Right kidney (tissue), 1 donor: ENCODE measurements at regions not wholly inside any gene's neighbourhood (a gene's known extent, or its start where the extent isn't known, plus 50 kb on each side); places are given as distances from the start of the nearest gene placed in this dataset.
"Not testable (repeated sequence)": the region's sequence is repeated elsewhere in the genome, so short reads cannot be mapped to it uniquely, and the experiment has no call there.

Experiments
- DNase-seq: peaks from one replicate; pipeline ENCODE4 v3.0.0-alpha.2; 2016

DNA sequence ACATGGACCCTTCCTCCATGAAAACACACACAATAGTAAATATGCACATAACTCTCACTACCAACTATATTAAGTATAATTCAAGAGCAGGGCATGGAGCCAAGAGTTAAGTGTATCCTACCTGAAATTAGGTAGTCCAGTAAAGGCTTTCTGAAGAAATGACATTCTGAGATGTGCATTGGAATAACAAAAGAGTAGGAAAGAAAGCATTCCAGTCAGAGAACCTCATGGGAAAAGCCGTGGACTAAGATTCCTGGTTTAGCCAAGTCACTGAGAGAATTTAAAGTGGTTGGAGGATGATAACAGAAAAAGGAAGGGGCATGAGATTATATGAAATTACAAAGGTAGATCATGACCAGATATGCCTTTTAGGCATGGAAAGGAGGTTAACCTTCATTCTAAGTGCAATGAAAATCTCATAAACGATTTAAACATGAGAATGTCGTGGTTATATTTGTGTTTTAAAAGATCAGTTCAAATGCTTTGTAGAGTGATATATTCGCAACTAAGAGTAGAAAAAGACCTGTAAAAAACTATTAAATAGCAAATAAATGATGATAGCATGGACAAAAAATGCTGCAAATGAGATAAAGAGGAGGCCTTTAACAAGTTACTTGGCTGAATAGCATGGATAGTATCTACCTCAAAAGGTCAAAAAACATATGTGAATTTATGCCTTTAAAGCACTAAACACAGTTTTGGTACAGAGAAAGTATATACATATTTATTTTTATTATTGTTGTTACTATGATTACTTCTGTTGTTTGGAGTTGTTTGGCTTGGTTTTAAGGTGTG lies 767.4 kb upstream of the GHITM start:
- no peak for DNase-seq

DNA sequence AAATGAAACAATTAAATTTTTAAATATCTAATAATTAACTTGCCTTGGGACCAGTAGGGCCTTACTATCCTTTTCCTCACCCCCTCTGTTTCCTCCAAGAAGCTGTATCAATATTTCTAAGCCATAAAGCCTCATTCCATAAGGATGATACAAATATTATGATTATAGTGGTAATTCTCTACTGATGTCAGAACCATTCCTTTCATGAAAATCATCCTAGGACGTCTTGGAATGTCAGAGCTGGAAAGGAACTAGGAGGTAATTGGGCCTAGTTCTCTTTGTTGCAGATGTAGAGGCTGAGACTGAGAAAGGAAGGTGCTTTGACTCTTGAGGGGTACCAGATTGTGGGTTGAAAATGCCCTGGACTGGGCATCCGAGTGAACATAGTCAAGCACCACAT lies 766.7 kb upstream of the GHITM start:
- no peak for DNase-seq

- no peak for DNase-seq
Observed at GRCh38 chr10:83373671-83374070, 765.6 kb upstream of the GHITM start.

GRCh38 chr10:83374741-83375140 lies 764.6 kb upstream of the GHITM start:
- no peak for DNase-seq

DNA sequence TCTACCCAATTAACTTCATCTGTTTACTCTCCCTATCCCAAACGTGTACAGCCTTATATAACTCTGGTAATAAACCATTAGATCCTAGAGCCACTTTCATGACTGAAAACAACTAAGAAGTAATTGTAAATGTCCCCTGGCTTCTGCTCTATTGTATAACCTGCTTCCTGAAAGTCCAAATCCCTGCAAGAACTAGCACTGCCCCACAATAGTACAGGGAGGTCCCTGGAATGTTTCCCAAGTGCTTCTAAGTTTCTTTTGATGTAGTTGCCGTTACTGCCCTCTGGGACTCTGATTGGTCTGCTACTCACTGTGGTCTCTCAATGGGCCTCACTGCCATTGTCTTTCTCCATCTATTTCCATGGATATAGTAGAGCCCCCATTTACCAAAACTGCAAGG lies 764.0 kb upstream of the GHITM start:
- no peak for DNase-seq

DNA sequence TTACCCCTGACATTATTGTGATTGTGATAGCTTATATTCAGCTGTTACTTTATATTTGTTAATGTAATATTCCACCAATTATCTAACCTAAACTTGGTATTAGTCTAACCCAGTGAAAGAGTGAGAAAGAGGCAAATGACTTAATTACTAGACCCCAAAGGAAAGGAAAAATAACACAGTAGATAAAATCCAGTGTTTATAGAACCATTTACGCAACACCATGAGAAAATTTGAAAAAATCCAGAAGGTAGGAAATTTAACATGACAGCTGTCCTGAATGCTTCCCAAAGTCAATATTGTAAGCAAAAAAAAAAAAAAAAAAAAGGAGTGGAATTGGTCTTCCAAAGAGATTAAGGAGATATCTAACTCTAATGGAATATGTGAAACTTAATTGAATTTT lies 741.5 kb upstream of the GHITM start:
- DNase-seq: no peak

DNA sequence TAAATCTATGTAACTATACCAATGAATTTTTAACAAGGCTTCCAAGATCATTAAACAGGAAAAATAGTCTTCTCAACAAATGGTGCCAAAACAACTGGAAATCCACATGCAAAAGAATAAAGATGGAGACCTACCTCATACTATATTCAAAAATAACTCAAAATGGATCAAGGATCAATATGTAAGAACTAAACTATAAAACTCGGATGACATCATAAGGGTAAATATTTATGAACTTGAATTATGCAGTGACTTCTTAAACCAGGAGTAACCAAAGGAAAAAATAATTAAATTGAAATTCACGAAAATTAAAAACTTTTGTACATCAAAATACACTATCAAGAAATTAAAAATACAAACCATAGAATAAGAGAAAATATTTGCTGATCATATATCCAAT lies 728.7 kb upstream of the GHITM start:
- DNase-seq: no peak

GRCh38 chr10:83425306-83425705 lies 714.0 kb upstream of the GHITM start:
- DNase-seq: no peak

DNA sequence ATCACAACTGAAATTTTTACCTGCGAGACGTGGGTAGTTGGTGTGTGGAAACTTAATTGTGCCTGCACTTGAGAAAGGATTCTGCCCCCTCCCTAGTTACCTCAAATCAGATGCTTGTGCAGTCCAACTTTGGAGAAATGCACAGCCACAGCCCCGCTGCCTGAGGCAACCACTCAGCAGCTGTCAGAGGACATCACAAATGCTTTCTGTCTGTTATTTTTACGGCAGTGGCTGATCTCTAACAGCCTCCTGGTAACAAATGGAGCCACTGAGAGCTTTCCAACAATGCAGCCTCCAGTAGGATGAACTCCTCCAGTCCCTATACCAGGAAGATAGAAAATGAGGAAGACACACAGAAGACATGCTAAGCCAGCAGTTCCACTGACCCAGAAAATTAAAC lies 712.2 kb upstream of the GHITM start:
- DNase-seq: no peak

DNA sequence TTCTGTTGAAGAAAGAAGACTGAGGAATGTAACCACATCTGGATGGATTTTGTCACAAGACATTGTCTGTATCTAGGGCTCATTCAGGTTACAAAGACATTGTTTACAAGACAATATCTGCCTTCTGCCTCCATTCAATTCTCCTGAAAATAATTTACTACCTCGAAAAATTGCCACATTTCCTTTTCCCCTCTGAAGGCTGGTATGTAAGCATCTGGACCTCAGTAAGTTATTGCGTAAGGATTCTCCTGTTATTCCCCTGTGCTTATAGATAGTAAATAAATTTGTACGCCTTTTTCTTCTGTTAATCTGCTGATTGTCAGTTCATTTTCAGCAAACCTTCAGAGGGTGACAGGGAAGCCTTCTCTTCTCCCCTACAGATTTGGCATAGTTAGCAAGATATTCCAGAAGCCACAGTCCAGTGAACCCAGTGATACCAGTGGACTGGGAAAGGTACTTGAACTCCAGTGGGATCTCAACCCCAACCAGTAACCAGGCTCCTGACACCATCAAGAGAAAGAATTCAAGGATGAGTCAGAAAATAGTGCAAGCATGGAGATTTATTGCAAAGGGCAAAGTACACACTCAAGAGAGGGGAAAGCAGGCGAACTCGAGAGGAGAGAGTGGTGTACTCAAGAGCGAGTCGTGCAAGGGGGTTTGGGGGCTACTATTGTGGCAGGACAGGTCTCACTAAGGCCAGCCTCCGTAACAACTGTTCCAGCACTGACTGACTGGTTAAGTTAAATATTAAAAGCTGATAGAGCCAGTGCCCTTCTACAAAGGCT lies 706.9 kb upstream of the GHITM start:
- DNase-seq: no peak

DNA sequence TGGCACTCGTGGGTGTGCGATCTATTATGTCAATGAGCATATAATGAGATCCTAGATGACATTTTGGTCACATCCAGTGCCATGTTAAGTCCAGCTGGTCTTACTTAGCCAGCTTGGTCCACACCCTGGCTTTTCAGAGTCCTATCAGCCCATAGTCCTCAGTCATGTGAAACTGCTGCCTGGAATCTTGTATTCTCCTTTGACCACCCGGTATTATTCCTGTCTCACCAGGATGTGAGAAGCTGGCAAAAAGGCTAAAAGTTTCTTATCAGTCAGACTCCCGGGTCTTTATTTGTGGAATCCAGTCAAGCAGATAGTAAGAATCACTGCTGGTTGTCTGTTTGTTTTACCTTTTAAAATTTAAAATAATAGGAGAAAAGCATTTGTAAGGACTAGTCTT lies 705.6 kb upstream of the GHITM start:
- no peak for DNase-seq

DNA sequence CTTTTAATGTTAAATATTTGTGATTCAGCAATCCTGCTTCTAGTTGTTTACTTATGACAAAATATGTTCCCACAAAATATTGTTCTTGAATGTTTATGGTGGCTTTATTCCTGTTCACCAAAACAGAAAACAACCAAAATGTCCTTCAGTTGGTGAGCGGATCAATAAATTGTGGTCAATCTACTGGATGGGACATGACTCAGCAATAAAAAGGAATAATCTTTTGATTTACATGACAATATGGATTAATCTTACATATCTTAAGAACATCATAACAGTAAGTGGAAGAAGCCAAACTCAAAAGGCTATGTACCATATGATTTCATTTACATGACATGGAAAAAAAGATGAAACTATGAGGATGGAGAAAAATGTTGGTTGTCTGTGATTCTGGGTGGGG lies 691.3 kb upstream of the GHITM start:
- no peak for DNase-seq

GRCh38 chr10:83458611-83459010 lies 680.7 kb upstream of the GHITM start:
- no peak for DNase-seq

DNA sequence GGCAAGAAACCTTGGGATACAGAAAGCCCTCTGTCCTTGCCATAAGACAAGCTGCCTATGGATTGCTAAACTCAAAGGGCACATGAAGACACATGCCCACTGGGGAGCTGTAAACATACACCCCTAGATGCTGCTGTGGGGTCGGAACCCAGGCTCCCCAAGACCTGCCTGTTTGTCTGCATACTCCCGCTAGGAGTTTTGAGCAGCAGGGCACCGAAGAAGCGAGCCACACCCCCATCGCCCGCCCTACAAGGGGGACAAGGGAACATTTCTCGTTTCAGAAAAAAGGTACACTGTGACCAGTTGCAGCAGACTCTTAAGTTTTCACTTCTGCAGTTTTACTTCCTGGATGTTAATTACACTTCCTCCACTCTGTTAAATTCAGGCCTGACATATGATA lies 680.2 kb upstream of the GHITM start:
- no peak for DNase-seq

DNA sequence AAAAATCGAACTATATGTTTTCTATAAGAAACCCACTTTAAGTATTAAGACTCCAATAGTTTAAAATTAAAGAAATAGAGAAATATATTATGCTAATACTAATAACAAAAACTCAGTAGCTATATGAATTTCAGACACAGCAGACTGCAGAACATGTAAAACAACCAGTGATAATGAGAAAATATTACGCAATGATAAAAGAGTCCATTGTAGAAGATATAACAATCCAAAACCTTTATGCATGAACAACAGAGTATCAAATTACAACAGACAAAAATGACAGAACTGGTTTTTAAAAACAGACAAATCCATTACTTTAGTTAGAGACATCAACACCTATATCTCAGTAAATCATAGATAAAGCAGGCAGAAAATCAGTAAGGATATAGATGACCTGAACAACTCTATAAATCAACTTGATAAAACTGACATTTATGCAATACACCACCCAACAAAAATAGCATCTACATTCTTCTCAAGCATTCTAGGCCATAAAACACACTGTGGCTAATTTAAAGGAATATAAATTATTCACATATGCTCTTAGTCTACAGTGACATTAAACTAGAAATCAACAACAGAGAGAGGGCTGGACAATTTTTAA lies 669.5 kb upstream of the GHITM start:
- no peak for DNase-seq

DNA sequence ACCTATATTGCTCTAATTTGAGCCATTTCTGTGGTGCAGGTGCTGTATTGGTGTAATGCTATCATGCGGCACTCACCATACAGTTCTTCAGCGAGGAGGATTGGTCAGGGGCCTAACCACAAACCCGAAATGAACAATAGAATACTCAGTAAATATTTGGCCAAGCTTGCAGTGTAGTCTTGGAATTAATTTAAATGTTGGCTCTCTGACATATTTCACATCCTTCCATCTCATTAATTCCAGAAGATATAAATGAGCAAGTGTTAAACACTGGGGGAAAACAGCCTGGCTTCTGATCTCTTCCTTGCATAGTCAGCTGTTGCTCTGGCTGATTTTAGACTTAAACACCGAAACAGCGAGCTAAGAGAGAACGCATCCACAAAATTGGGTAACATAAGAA lies 663.1 kb upstream of the GHITM start:
- DNase-seq: no peak

GRCh38 chr10:83489161-83489560 lies 650.1 kb upstream of the GHITM start:
- DNase-seq: no peak

- no peak for DNase-seq
Observed at GRCh38 chr10:83492004-83492403, 647.3 kb upstream of the GHITM start.

- DNase-seq: no peak
Observed at GRCh38 chr10:83512681-83513080, 626.6 kb upstream of the GHITM start.

DNA sequence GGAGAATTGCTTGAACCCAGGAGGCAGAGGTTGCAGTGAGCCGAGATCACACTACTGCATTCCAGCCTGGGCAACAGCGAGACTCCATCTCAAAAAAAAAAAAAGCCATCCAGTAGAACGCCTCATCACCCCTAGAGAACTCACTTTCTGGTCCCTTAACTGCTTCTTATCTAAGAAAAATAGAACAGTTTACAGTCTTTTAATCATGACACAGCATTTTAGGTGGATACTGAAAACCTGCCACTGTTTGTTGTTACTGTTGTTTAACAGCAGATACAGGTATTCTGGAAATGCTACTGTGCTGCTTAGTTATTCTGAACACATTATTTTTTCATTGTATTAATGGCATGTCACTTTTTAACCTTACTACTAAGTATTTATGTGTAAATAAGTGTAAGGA lies 624.3 kb upstream of the GHITM start:
- DNase-seq: no peak

GRCh38 chr10:83516788-83517187 lies 622.5 kb upstream of the GHITM start:
- DNase-seq: no peak

GRCh38 chr10:83517456-83517855 lies 621.9 kb upstream of the GHITM start:
- DNase-seq: no peak

GRCh38 chr10:83518779-83519178 lies 620.5 kb upstream of the GHITM start:
- DNase-seq: no peak

DNA sequence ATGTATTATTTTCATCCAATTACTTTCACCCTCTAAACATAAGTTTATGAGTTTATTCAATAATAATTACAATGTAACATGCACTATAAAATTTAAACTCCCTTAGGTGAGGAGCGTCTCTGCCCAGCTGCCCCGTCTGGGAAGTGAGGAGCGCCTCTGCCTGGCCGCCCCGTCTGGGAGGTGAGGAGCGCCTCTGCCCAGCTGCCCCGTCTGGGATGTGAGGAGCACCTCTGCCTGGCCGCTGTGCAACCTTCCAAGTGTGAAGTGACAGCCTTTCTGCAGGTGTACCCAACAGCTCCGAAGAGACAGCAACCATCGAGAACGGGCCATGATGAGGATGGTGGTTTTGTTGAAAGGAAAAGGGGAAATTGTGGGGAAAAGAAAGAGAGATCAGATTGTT lies 618.9 kb upstream of the GHITM start:
- DNase-seq: not testable (repeated sequence)
